GM11168 (cell line): ENCODE measurements at regions not wholly inside any gene's neighbourhood (a gene's known extent, or its start where the extent isn't known, plus 50 kb on each side); places are given as distances from the start of the nearest gene placed in this dataset.

Source experiments
- in situ Hi-C: fragments of 300-500 bp; cut with MboI; formaldehyde crosslinking; loops from one replicate; pipeline ENCODE4 v1.12.0; 2022; ENCODE audit warnings: low sequenced_read_pairs; ENCODE audit not compliant: unreplicated experiment

GRCh38 chr6:166106076-166106686, 61.5 kb downstream of the TBXT start:
- in situ Hi-C loops: loop anchor here (5.0 kb wide), 1 partner anchor 224 kb away; no protein-coding TSS in a partner anchor

- in situ Hi-C loops: loop anchor here (5.0 kb wide), 1 partner anchor 223 kb away; no protein-coding TSS in a partner anchor
Observed at GRCh38 chr6:166105341-166106075, 62.1 kb downstream of the TBXT start.

DNA sequence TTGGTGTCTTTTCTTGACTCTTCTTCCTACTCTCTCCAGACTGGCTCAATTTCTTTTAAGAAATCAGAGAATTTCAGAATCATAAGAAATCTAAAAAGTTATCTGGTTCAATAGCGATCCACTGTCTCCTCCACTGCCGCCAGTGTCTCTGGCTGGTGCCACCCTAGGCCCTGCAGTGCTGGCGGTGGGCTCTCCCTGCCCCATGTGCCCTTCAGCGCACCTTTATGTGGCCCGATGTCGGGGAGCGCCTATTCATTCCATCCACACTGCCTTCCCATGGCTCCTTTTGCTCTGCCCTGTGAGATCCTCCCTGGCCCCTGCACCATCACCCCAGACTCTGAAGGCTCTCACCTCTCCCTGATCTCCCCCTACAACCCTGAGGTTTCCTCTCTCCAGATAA, 62.8 kb downstream of the TBXT start:
- in situ Hi-C loops: loop anchor here (5.0 kb wide), 1 partner anchor 223 kb away; no protein-coding TSS in a partner anchor

- in situ Hi-C loops: no loop called here
Observed at GRCh38 chr6:166104107-166104506, 63.5 kb downstream of the TBXT start.

DNA sequence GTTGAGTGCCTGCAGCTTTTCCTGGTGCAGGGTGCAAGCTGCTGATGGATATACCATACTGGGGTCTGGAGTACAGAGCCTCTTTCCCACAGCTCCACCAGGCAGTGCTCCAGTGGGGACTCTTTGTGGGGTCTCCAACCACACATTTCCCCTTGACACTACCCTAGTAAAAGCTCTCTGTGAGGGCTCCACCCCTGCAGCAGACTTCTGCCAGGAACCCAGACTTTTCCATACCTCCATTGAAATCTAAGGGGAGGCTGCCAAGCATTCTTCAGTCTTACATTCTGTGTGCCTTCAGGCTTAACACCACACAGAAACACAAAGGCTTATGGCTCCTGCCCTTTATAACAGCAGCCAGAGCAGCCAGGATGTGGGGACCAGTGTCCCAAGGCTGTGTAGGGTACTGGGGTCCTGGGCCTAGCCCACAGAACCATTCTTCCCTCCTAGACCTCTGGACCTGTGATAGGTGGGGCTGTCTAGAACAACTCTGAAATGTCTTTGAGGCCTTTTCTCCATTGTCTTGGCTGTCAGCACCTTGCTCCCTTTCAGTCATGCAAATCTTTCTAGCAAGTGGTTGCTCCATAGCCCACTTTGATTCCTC, 65.7 kb downstream of the TBXT start:
- in situ Hi-C loops: no loop called here

DNA sequence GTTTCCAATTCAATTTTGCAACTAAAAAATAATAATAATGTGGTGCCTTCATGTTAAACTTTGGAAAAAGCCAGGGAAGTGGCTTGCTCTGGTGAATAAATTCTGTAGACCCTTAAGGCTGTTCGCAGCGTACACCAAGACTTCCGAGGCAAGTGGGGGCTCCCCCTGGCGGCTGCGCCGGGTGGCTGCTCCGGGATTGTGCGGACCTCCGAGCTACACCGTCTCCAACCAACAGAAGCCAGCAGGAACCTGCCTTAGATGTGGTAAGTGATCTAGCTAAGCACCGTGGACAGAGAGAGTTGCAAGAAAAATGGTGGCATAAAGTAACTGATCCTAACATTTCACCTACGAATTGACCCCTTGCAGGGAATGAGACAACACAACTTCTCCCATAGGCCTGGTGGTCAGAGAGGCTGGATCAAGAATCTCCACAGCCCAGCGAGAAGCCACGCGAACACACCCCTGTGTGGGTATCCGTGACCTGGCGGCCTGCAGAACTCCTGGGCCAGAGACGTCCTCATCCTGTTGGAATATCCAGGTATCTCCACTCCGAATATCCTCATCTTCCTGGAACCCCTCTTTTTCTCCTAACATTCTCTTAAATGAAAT, 69.6 kb downstream of the TBXT start:
- in situ Hi-C loops: no loop called here

DNA sequence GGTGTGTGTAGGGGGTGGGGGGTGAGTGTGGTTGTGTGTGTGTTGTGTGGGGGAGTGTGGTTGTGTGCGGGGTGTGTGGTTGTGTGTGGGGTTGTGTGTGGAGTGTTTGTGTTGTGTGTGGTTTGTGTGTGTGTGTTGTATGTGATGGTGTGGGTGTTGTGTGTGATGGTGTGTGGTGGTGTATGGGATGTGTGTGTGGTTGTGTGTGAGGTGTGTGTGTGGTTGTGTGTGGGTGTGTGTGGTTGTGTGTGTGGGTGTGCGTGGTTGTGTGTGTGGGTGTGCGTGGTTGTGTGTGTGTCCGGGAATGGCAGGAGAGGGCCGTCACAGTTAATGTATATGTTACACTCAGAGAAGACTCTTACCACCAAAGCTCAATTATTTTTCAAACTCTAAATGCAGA, 79.8 kb downstream of the TBXT start:
- in situ Hi-C loops: no loop called here

GRCh38 chr6:166087246-166087645, 80.4 kb downstream of the TBXT start:
- in situ Hi-C loops: no loop called here

GRCh38 chr6:166085500-166085899, 82.2 kb downstream of the TBXT start:
- in situ Hi-C loops: no loop called here

DNA sequence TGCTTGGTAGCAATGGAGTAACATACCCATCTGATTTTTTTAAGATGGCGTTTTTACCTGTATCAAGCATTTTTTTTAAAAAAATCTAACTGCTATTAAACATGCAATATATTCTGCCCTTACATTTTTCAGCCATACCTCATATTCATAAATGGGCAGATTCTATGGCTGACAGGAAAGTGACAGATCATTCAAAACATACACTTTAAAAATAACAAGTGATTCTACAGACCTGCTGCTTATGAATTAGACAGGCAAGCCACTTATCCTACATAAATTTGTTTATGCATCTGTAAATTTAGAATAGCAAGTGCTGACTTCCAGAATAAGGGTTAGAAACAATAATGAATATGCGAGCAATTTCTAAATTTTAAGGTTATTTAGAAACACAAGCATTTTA, 82.7 kb downstream of the TBXT start:
- in situ Hi-C loops: no loop called here

GRCh38 chr6:166079841-166080240, 87.8 kb downstream of the TBXT start:
- in situ Hi-C loops: no loop called here

DNA sequence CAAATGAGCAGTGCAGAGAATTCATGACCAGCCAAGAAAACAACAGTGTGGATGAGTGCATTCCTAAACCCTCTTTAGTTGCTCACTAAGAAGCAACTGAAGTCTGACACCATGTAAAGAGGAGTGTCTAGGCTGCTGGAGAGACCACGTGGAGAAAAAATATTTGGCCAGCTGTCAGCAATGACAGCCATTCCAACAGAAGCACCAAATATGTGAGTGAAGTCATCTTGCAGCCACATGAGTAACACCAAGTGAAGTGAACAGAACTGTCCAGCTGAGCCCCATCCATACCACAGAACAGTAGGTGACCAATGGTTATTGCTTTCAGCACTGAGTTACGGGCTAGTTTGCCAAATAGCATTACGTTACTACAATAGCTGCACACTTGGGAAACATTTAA, 89.4 kb downstream of the TBXT start:
- in situ Hi-C loops: no loop called here

- in situ Hi-C loops: no loop called here
Observed at GRCh38 chr6:166076625-166077024, 91.0 kb downstream of the TBXT start.

GRCh38 chr6:166075925-166076324, 91.7 kb downstream of the TBXT start:
- in situ Hi-C loops: no loop called here

DNA sequence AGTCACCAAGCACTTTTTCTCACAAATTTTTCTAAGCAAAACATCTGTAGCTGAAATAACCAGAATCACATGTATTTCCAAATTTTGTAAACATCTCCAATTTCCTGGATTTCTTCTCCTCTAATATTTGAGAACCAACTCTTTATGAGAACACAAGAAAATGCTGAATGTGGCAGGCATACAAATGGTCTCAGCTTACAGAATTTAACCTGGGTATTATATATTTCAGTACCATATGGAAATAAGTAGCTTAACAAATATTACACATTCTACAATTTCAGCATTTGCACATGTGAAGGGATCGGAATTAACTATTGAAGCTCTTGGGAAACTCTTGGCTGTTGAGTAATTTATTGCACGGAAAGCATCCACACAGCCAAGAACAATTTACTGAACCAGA, 92.5 kb downstream of the TBXT start:
- in situ Hi-C loops: no loop called here

DNA sequence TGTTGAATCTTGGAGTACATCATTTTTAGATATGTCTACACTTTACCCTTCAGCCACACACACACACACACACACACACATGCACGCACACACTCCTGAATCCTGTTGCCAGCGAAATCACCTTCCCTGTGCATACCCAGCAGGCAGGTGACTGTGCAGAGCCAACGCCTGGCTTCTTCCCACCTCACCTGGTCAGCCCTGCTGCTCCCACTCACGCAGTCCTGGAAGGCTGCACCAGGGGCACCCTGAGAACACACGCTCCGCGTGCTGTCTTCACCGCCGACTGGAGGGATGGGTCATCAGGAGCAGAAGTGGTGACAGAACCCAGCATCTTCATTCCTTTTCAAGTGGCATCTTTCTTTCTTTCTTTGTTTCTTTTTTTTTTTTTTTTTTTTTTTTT, 94.6 kb downstream of the TBXT start:
- in situ Hi-C loops: no loop called here

- in situ Hi-C loops: no loop called here
Observed at GRCh38 chr6:166068768-166069167, 98.9 kb downstream of the TBXT start.

DNA sequence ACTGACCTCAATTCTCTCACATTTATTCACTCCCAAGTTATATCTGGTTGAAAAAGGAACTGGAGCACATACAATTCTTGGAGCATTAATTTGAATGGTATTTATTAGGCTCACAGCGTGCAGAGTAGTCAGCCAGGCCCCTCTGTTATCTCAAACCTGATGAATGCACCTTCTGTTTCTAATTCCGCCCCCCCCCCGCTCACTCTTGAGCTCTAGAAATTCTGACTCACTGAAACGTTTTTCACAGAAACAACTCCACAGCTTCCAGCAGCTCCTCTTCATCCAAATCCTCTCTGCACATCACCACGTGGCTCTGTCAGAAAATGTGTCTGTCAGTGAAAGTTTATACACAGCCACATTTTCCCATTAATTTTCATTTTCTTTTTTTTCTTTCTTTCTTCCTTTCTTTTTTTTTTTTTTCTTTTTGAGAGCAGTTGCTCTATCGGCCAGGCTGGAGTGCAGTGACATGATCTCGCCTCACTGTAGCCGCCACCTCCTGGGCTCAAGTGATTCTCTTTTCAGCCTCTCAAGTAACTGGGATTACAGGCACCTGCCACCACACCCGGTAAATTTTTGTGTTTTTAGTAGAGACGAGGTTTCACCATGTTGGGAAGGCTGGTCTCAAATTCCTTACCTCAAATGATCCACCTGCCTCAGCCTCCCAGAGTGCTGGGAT, 109.4 kb downstream of the TBXT start:
- in situ Hi-C loops: no loop called here

GRCh38 chr6:166057431-166057830, 110.2 kb downstream of the TBXT start:
- in situ Hi-C loops: no loop called here

DNA sequence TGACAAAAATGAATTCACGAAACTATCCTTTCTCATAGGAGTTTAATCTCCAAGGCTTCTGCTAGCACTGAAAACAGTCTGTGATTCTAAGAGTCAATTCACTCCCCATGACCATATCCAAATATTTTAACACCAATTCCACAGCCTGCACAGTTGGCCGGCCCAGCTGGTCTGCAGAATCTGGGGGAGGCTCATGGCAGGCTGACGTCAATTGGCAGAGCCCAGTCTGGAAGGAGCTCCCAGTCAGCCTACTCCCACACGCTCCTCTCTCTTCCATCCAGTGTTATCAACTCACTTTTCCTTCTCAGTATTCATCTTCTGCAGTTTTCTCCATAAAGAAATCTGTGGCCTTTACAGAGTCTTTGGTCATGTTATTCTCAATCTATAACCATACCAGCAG, 111.0 kb downstream of the TBXT start:
- in situ Hi-C loops: no loop called here

DNA sequence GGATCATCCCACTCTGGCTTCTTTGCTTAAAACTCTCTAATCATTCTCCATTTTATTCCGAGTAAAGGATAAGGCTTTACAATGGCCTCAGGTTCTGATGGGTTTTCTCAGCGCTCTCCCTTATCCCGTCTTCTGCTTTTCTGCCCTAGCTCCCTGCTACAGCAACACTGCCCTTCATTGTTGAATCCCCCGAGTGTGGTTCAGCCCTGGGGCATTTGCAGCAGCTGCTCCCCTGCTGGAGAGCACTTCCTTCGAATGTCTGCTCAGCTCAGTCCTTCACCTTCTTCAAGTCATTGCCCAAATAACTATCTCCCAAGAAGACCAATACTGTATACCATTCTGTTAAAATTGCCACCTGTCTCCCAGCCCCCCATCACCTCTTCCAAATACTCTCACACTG, 111.8 kb downstream of the TBXT start:
- in situ Hi-C loops: no loop called here
